Right lobe of liver (tissue), 6 donors: ENCODE measurements at regions not wholly inside any gene's neighbourhood (a gene's known extent, or its start where the extent isn't known, plus 50 kb on each side); places are given as distances from the start of the nearest gene placed in this dataset.
A peak's percentile ranks its signal among the peaks of the same experiment; 100 is the strongest.

Experiments
- ATAC-seq, 4 donors: fragments of 200-7000 bp; cut with Tn5 transposase; one replicate each; pipeline ENCODE4 v1.9.1; 2020; ENCODE audit warnings: mild to moderate bottlenecking in 4 of 4, moderate library complexity in 4 of 4
- DNase-seq, 3 donors: peaks; one replicate each; pipeline ENCODE4 v3.0.0-alpha.2; 2020
- H3K27ac ChIP-seq, 3 donors: fragments of 200-600 bp; one replicate each; pipeline ENCODE4 v1.8.0; 2022
- H3K27me3 ChIP-seq, 2 donors: fragments of 200-600 bp; one replicate each; pipeline ENCODE4 v1.8.0; 2022
- H3K36me3 ChIP-seq, 4 donors: fragments of 200-600 bp; sonication (generic) in 1 of 4; one replicate each; pipeline versions ENCODE4 v1.5.1 to v1.8.0; 2017 to 2022; ENCODE audit warnings: control low read depth in 1 of 4
- H3K4me1 ChIP-seq, 4 donors: fragments of 200-600 bp; sonication (generic) in 1 of 4; one replicate each; pipeline versions ENCODE4 v1.5.1 to v1.8.0; 2017 to 2022; ENCODE audit warnings: control low read depth in 1 of 4
- H3K4me3 ChIP-seq, 3 donors: fragments of 200-600 bp; one replicate each; pipeline ENCODE4 v1.8.0; 2022
- H3K9me3 ChIP-seq, 4 donors: fragments of 200-600 bp; sonication (generic) in 1 of 4; one replicate each; pipeline versions ENCODE4 v1.5.1 to v1.8.0; 2017 to 2022; ENCODE audit warnings: control low read depth in 1 of 4
- POLR2A ChIP-seq: fragments of 450-650 bp; IDR thresholded peaks from one replicate; pipeline ENCODE4 v1.6.1; 2017; ENCODE audit warnings: antibody characterized with exemption, mild to moderate bottlenecking
- WGBS: methylation state at CpG from one replicate; pipeline ENCODE4 v1.1.6; 2018; ENCODE audit warnings: low coverage, low lambda C conversion rate; ENCODE audit not compliant: insufficient coverage; ENCODE audit errors: missing lambda C conversion rate; 5-methylcytosine and 5-hydroxymethylcytosine counted together
- intact Hi-C, 2 donors: fragments of 100-400 bp; cut with DNase I; formaldehyde crosslinking; loops; one replicate each; pipeline versions ENCODE4 v1.11.2 to v1.14.1; 2022
- TF ChIP-seq, protein P1 (sequence below), 4 donors: fragments of 200-600 bp in 3 of 4; fragments of 450-650 bp in 1 of 4; IDR thresholded peaks; one replicate each; pipeline versions ENCODE4 v1.5.1 to v1.8.0; 2016 to 2022; ENCODE audit warnings: antibody characterized with exemption in 4 of 4, mild to moderate bottlenecking in 2 of 4
- donor health status: DM: no; HTN: yes; CAD: no.
- donor health status: DM: no; HTN: no; CAD: no.
- donor health status: DM: no; HTN: no; CAD: no.
- donor health status: DM: no; HTN: yes; CAD: no.
- donor health status: DM: no; HTN: yes; CAD: no.

DNA sequence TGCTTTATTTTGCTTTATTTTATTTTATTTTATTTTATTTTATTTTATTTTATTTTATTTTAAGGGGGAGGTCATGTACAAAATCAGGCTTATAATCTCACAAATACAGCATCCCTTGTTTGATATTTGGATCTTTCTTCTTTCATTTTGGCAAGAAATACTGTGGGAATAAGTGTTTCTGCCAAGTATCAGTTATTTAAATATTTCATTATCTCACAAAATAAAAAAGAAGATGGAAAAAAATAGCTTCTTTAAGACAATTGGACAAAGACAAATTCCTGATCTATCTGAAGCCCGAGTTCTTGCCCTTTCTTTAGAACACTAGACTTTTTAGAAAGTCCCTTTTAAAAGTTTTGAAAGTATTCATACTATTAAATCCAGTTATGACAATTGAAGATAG, 560.5 kb upstream of the ZEB2 start:
- Histone ChIP-seq H3K9me3 (no peaks in the 10 kb centered on the region), H3K36me3 (no peaks in the 10 kb centered on the region), H3K27ac (no peak overlapping the region), H3K27me3 (no peaks in the 10 kb centered on the region), H3K4me1 (peaks cover 0 to 13% (median 0%) of the 10 kb centered on the region in 4 donors), H3K4me3 (no peak overlapping the region)
- DNase-seq: no peak
- no peak for ATAC-seq
- intact Hi-C loops: no loop called here
- no peak for TF ChIP-seq POLR2A
- TF ChIP-seq, protein P1, sequence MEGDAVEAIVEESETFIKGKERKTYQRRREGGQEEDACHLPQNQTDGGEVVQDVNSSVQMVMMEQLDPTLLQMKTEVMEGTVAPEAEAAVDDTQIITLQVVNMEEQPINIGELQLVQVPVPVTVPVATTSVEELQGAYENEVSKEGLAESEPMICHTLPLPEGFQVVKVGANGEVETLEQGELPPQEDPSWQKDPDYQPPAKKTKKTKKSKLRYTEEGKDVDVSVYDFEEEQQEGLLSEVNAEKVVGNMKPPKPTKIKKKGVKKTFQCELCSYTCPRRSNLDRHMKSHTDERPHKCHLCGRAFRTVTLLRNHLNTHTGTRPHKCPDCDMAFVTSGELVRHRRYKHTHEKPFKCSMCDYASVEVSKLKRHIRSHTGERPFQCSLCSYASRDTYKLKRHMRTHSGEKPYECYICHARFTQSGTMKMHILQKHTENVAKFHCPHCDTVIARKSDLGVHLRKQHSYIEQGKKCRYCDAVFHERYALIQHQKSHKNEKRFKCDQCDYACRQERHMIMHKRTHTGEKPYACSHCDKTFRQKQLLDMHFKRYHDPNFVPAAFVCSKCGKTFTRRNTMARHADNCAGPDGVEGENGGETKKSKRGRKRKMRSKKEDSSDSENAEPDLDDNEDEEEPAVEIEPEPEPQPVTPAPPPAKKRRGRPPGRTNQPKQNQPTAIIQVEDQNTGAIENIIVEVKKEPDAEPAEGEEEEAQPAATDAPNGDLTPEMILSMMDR (IDR thresholded peaks at IDR 0.05): no peak
- WGBS: 56% methylated on average over 1 of the region's 1 CpG

GRCh38 chr2:145079641-145080040, 559.7 kb upstream of the ZEB2 start:
- Histone ChIP-seq H3K9me3 (no peaks in the 10 kb centered on the region), H3K4me1 (peaks cover 0 to 16% (median 0%) of the 10 kb centered on the region in 4 donors), H3K36me3 (no peaks in the 10 kb centered on the region), H3K27me3 (no peaks in the 10 kb centered on the region), H3K27ac (no peak overlapping the region), H3K4me3 (no peak overlapping the region)
- no peak for ATAC-seq
- intact Hi-C loops: no loop called here
- no peak for DNase-seq
- TF ChIP-seq, protein P1 (IDR thresholded peaks at IDR 0.05): no peak
- TF ChIP-seq POLR2A: no peak
- WGBS: 36% methylated on average over 1 of the region's 1 CpG

DNA sequence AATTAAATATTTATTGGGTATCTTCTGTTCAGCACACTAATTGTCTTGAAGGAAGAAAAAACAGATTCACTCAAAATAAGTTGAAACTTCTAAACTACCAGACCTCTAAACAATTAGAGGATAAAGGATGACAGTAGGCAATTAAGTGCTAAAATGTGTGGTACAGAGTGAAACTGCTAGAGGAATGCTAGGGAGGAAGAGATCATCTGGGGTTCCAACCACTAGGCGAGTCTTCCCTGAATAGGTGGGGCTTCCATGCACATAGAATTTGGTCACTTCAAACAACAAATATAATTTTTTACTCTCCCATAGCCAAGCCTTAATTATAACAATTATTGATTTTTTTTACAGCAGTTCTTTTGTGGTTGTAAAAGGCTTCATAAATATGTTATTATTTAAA, 559.0 kb upstream of the ZEB2 start:
- DNase-seq (no peak), ATAC-seq (no peak)
- intact Hi-C loops: no loop called here
- TF ChIP-seq POLR2A: no peak
- TF ChIP-seq, protein P1 (IDR thresholded peaks at IDR 0.05): no peak
- no peaks in the 10 kb centered on the region for H3K36me3 ChIP-seq
- H3K27ac ChIP-seq: no peak overlapping the region
- H3K4me1 ChIP-seq: peaks cover 0 to 16% (median 0%) of the 10 kb centered on the region in 4 donors
- no peaks in the 10 kb centered on the region for H3K27me3 ChIP-seq
- WGBS: 100% methylated on average over 1 of the region's 1 CpG
- H3K9me3 ChIP-seq: no peaks in the 10 kb centered on the region
- no peak overlapping the region for H3K4me3 ChIP-seq

- H3K27me3 ChIP-seq: no peaks in the 10 kb centered on the region
- WGBS: 17% methylated on average over 1 of the region's 1 CpG
- TF ChIP-seq POLR2A: no peak
- TF ChIP-seq, protein P1 (IDR thresholded peaks at IDR 0.05): no peak
- no peak overlapping the region for H3K4me3 ChIP-seq
- intact Hi-C loops: no loop called here
- peak; percentile 96 to 98 (median 97) for ATAC-seq
- peak; percentile 39 to 78 (median 75) for DNase-seq
- no peaks in the 10 kb centered on the region for H3K9me3 ChIP-seq
- no peak overlapping the region for H3K27ac ChIP-seq
- H3K4me1 ChIP-seq: peaks cover 0 to 16% (median 0%) of the 10 kb centered on the region in 4 donors
- H3K36me3 ChIP-seq: no peaks in the 10 kb centered on the region
Measured at GRCh38 chr2:145076085-145076484, 556.2 kb upstream of the ZEB2 start.
